ENCODE measurements at regions not wholly inside any gene's neighbourhood (a gene's known extent, or its start where the extent isn't known, plus 50 kb on each side); places are given as distances from the start of the nearest gene placed in this dataset.

DNA sequence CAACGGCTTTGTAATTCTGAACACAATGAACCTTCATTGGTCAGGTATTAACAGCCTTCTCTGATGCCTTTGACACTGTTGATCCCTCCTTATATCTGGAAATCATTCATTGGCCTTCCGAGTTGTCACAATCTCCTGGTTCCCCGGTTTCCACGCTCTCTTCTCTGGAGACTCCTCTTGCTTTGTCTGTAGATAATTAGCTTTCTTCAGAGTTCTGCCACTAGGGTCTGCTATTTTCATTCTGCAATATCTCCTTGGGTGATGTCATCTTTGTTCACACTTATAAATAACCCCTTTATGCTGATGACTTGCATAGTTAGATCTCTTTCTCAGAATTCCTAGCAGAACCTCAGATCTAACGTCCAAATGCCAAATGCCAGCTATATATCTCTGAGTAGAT, 583.8 kb upstream of the ZNF717 start:
- no peak overlapping the region for H3K4me3 ChIP-seq
- WGBS, 2 donors (ENCODE audit: low coverage in 1 of 2) = 71 to 73% methylated on average over 5 of the region's 5 CpGs
- intact Hi-C loops (cut with DNase I; ENCODE audit: low total_unique reads) = no loop called here
- H3K4me1 ChIP-seq = no peaks in the 10 kb centered on the region
- H3K27me3 ChIP-seq = no peaks in the 10 kb centered on the region
- in situ Hi-C loops (cut with MboI; ENCODE audit: low pct_ligation_motif_present in 1 of 4, low pct_unique_long_range_greater_than_20kb in 1 of 4, low sequenced_read_pairs in 3 of 4) = no loop called here
- H3K36me3 ChIP-seq = no peaks in the 10 kb centered on the region
- DNase-seq = no peak
- H3K9me3 ChIP-seq = no peaks in the 10 kb centered on the region
- H3K27ac ChIP-seq = no peak overlapping the region
- TF ChIP-seq EP300 (IDR thresholded peaks at IDR 0.05; ENCODE audit: low read depth) (no peak), POLR2A (IDR thresholded peaks at IDR 0.05) (no peak), POLR2AphosphoS5 (IDR thresholded peaks at IDR 0.05) (no peak)
- TF ChIP-seq, protein P1, sequence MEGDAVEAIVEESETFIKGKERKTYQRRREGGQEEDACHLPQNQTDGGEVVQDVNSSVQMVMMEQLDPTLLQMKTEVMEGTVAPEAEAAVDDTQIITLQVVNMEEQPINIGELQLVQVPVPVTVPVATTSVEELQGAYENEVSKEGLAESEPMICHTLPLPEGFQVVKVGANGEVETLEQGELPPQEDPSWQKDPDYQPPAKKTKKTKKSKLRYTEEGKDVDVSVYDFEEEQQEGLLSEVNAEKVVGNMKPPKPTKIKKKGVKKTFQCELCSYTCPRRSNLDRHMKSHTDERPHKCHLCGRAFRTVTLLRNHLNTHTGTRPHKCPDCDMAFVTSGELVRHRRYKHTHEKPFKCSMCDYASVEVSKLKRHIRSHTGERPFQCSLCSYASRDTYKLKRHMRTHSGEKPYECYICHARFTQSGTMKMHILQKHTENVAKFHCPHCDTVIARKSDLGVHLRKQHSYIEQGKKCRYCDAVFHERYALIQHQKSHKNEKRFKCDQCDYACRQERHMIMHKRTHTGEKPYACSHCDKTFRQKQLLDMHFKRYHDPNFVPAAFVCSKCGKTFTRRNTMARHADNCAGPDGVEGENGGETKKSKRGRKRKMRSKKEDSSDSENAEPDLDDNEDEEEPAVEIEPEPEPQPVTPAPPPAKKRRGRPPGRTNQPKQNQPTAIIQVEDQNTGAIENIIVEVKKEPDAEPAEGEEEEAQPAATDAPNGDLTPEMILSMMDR (IDR thresholded peaks at IDR 0.05) = no peak

GRCh38 chr3:76370749-76371520, 585.6 kb upstream of the ZNF717 start:
- no peak for DNase-seq
- 53 to 69% methylated on average over 4 of the region's 4 CpGs for WGBS, 2 donors (ENCODE audit: low coverage in 1 of 2)
- in situ Hi-C loops (cut with MboI; ENCODE audit: low pct_ligation_motif_present in 1 of 4, low pct_unique_long_range_greater_than_20kb in 1 of 4, low sequenced_read_pairs in 3 of 4) = no loop called here
- TF ChIP-seq POLR2AphosphoS5 (IDR thresholded peaks at IDR 0.05) (no peak), EP300 (IDR thresholded peaks at IDR 0.05; ENCODE audit: low read depth) (no peak), POLR2A (IDR thresholded peaks at IDR 0.05) (no peak)
- TF ChIP-seq, protein P1 (IDR thresholded peaks at IDR 0.05) = no peak
- no peak overlapping the region for H3K4me3 ChIP-seq
- intact Hi-C loops (cut with DNase I; ENCODE audit: low total_unique reads) = no loop called here
- no peaks in the 10 kb centered on the region for H3K27me3 ChIP-seq
- H3K9me3 ChIP-seq = no peaks in the 10 kb centered on the region
- no peak overlapping the region for H3K27ac ChIP-seq
- no peaks in the 10 kb centered on the region for H3K36me3 ChIP-seq
- H3K4me1 ChIP-seq = no peaks in the 10 kb centered on the region

GRCh38 chr3:76372497-76372896, 587.1 kb upstream of the ZNF717 start:
- intact Hi-C loops (cut with DNase I; ENCODE audit: low total_unique reads) = no loop called here
- Histone ChIP-seq H3K4me1 (no peaks in the 10 kb centered on the region), H3K27ac (no peak overlapping the region), H3K4me3 (no peak overlapping the region), H3K9me3 (no peaks in the 10 kb centered on the region), H3K36me3 (no peaks in the 10 kb centered on the region), H3K27me3 (no peaks in the 10 kb centered on the region)
- in situ Hi-C loops (cut with MboI; ENCODE audit: low pct_ligation_motif_present in 1 of 4, low pct_unique_long_range_greater_than_20kb in 1 of 4, low sequenced_read_pairs in 3 of 4) = no loop called here
- DNase-seq = no peak
- TF ChIP-seq, protein P1 (IDR thresholded peaks at IDR 0.05) = no peak
- TF ChIP-seq POLR2A (IDR thresholded peaks at IDR 0.05) = no peak
- no peak for TF ChIP-seq POLR2AphosphoS5 (IDR thresholded peaks at IDR 0.05)
- no peak for TF ChIP-seq EP300 (IDR thresholded peaks at IDR 0.05; ENCODE audit: low read depth)
- 75 to 77% methylated on average over 2 of the region's 2 CpGs for WGBS, 2 donors (ENCODE audit: low coverage in 1 of 2)

GRCh38 chr3:76377074-76377473, 591.7 kb upstream of the ZNF717 start:
- TF ChIP-seq, protein P1 (IDR thresholded peaks at IDR 0.05) = no peak
- no peak for TF ChIP-seq POLR2A (IDR thresholded peaks at IDR 0.05)
- TF ChIP-seq POLR2AphosphoS5 (IDR thresholded peaks at IDR 0.05) = no peak
- no peak for TF ChIP-seq EP300 (IDR thresholded peaks at IDR 0.05; ENCODE audit: low read depth)
- in situ Hi-C loops (cut with MboI; ENCODE audit: low pct_ligation_motif_present in 1 of 4, low pct_unique_long_range_greater_than_20kb in 1 of 4, low sequenced_read_pairs in 3 of 4) = no loop called here
- Histone ChIP-seq H3K4me3 (no peak overlapping the region), H3K27me3 (no peaks in the 10 kb centered on the region), H3K4me1 (no peaks in the 10 kb centered on the region), H3K36me3 (no peaks in the 10 kb centered on the region), H3K9me3 (no peaks in the 10 kb centered on the region), H3K27ac (no peak overlapping the region)
- WGBS, 2 donors (ENCODE audit: low coverage in 1 of 2) = 61 to 80% methylated on average over 1 of the region's 1 CpG
- intact Hi-C loops (cut with DNase I; ENCODE audit: low total_unique reads) = no loop called here
- DNase-seq = no peak

Data from transverse colon (tissue), 4 donors.